Esophagus squamous epithelium (tissue), 5 donors: ENCODE measurements at regions not wholly inside any gene's neighbourhood (a gene's known extent, or its start where the extent isn't known, plus 50 kb on each side); places are given as distances from the start of the nearest gene placed in this dataset.

Source experiments
- DNase-seq: peaks from one replicate; lab custom pipeline; 2025; lab: John Stamatoyannopoulos, UW
- H3K27ac ChIP-seq, 4 donors: fragments of 200-600 bp; sonication (generic); one replicate each; pipeline ENCODE4 v1.5.1; 2016 to 2019; ENCODE audit warnings: mild to moderate bottlenecking in 1 of 4
- H3K27me3 ChIP-seq, 4 donors: fragments of 200-600 bp; sonication (generic); 1 replicate in 3 of 4; 2 replicates in 1 of 4; pipeline versions ENCODE4 v1.5.1 to v1.6.0; 2017 to 2021; ENCODE audit warnings: antibody characterized with exemption in 1 of 4
- H3K36me3 ChIP-seq, 3 donors: fragments of 200-600 bp; sonication (generic); one replicate each; pipeline ENCODE4 v1.5.1; 2016 to 2019
- H3K4me1 ChIP-seq, 3 donors: fragments of 200-600 bp; sonication (generic); one replicate each; pipeline ENCODE4 v1.5.1; 2017 to 2019
- H3K4me3 ChIP-seq, 4 donors: fragments of 200-600 bp; sonication (generic); 1 replicate in 3 of 4; 2 replicates in 1 of 4; pipeline ENCODE4 v1.5.1; 2016 to 2019; ENCODE audit warnings: mild to moderate bottlenecking in 2 of 4, moderate library complexity in 1 of 4
- H3K9me3 ChIP-seq, 3 donors: fragments of 200-600 bp; sonication (generic); one replicate each; pipeline ENCODE4 v1.5.1; 2016 to 2019
- POLR2A ChIP-seq, 4 donors: fragments of 450-650 bp; IDR thresholded peaks; one replicate each; pipeline ENCODE4 v1.6.1; 2017; ENCODE audit warnings: antibody characterized with exemption in 4 of 4, mild to moderate bottlenecking in 4 of 4, moderate library complexity in 3 of 4
- WGBS, 2 donors: methylation state at CpG; one replicate each; pipeline ENCODE4 v1.1.5; 2018; 5-methylcytosine and 5-hydroxymethylcytosine counted together
- intact Hi-C: fragments of 100-400 bp; cut with DNase I; formaldehyde crosslinking; loops from one replicate; pipeline ENCODE4 v1.15.0; 2022
- TF ChIP-seq, protein P1 (sequence below), 6 experiments: fragments of 450-650 bp in 4 of 6; fragments of 200-600 bp in 2 of 6; sonication (generic) in 2 of 6; IDR thresholded peaks; one replicate each; pipeline ENCODE4 v1.5.1; 2016 to 2019; ENCODE audit warnings: antibody characterized with exemption in 6 of 6, mild to moderate bottlenecking in 4 of 6, moderate library complexity in 4 of 6
- donor health status: DM: yes; HTN: yes; CAD: no.

DNA sequence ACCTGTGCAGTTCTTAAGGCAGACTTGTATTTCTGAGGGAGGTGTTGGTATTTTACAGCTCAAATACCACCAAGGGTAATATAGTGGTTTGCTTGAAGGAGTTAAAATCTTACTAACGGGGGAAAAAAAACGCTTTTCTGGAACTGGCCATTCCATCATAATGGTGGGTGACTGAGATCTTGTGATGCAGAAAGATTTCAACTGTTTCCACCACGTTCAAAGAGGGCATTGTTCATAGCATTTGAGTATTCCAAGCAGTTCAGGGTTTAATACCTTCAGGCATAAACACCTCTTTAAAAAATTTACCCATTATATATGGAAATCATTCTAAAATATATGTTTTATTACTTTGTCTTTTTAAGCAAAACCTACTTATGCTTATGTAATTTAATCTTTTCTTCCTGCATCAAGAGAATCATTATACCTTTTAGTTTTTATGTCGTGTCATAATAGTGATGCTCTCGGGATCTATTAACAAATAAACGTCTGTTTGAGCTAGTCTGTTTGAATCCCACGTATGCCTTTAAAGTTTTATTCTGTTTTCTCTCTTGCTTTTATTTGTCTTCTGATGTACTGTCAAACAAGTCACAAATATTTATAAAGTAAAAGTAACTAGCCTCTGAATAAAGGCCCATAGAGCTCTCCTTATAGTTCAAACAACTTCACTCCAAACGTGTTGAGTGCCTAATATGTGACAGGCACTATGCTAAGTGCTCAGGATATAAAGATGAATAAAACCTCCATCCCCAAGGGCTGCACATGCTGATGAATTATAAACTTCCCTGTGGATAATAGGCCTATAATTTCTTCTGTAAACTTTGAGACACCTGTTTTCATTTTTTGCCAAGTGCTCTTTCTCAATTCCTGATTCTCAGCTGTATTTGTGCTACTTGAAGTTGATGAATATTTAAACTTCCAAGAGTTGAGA is 298.8 kb upstream of the FERMT1 start:
- Histone ChIP-seq H3K4me1 (no peaks in the 10 kb centered on the region), H3K27ac (no peak overlapping the region), H3K9me3 (no peaks in the 10 kb centered on the region), H3K36me3 (no peaks in the 10 kb centered on the region), H3K4me3 (no peak overlapping the region), H3K27me3 (no peaks in the 10 kb centered on the region)
- 43 to 57% methylated on average over 7 to 8 of the region's 8 CpGs for WGBS, 2 donors
- intact Hi-C loops, result no loop called here
- no peak for DNase-seq
- no peak for TF ChIP-seq POLR2A (IDR thresholded peaks at IDR 0.05)
- TF ChIP-seq, protein P1, sequence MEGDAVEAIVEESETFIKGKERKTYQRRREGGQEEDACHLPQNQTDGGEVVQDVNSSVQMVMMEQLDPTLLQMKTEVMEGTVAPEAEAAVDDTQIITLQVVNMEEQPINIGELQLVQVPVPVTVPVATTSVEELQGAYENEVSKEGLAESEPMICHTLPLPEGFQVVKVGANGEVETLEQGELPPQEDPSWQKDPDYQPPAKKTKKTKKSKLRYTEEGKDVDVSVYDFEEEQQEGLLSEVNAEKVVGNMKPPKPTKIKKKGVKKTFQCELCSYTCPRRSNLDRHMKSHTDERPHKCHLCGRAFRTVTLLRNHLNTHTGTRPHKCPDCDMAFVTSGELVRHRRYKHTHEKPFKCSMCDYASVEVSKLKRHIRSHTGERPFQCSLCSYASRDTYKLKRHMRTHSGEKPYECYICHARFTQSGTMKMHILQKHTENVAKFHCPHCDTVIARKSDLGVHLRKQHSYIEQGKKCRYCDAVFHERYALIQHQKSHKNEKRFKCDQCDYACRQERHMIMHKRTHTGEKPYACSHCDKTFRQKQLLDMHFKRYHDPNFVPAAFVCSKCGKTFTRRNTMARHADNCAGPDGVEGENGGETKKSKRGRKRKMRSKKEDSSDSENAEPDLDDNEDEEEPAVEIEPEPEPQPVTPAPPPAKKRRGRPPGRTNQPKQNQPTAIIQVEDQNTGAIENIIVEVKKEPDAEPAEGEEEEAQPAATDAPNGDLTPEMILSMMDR (IDR thresholded peaks at IDR 0.05), result no peak

DNA sequence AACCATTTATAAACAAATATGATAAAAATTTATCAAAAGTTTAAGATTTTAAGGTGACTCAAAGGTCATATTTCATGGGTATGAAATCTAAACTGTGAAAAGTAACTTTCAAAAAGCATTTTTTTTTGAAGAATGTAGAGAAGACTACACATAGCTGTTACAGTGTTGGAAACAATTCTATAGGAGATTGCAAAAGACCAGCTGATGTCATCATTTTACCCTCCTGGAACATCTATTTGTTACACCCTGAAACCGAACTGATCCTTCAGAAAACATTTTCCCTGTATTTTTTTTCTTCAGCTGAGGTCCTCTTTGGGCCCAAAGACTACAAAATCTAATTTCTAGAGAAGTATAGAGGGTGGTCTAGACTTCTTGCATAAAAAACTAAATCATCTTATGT is 297.5 kb upstream of the FERMT1 start:
- 19 to 37% methylated on average over 1 of the region's 1 CpG for WGBS, 2 donors

DNA sequence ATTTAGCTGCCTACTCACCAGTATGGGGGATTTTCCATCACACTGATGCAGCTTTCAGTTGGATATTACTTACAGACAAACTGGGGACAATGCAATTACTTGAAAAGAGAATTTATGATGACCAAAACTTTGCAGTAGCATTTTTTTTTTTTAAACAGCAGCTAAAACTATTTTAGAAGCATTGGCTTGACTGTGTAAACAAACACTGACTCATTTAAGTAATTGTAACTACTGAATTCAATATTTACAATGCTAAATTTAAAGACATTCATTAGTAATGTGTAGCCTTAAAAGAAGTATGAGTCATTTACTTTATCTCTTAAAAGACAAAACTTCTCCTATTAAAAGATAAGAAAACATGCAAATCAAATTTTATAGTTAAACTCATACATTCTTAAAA is 295.9 kb upstream of the FERMT1 start:
- intact Hi-C loops, result no loop called here
- Histone ChIP-seq H3K4me3 (no peak overlapping the region), H3K9me3 (no peaks in the 10 kb centered on the region), H3K36me3 (no peaks in the 10 kb centered on the region), H3K4me1 (no peaks in the 10 kb centered on the region), H3K27me3 (no peaks in the 10 kb centered on the region), H3K27ac (no peak overlapping the region)
- no peak for TF ChIP-seq POLR2A (IDR thresholded peaks at IDR 0.05)
- TF ChIP-seq, protein P1 (IDR thresholded peaks at IDR 0.05), result no peak
- no peak for DNase-seq

More for the DNA sequence above, 297.5 kb upstream of the FERMT1 start:
- intact Hi-C loops, result no loop called here
- no peaks in the 10 kb centered on the region for H3K4me1 ChIP-seq
- H3K4me3 ChIP-seq, result no peak overlapping the region
- H3K27ac ChIP-seq, result no peak overlapping the region
- DNase-seq, result no peak
- H3K36me3 ChIP-seq, result no peaks in the 10 kb centered on the region
- H3K27me3 ChIP-seq, result no peaks in the 10 kb centered on the region
- H3K9me3 ChIP-seq, result no peaks in the 10 kb centered on the region
- no peak for TF ChIP-seq POLR2A (IDR thresholded peaks at IDR 0.05)
- TF ChIP-seq, protein P1 (IDR thresholded peaks at IDR 0.05), result no peak

DNA sequence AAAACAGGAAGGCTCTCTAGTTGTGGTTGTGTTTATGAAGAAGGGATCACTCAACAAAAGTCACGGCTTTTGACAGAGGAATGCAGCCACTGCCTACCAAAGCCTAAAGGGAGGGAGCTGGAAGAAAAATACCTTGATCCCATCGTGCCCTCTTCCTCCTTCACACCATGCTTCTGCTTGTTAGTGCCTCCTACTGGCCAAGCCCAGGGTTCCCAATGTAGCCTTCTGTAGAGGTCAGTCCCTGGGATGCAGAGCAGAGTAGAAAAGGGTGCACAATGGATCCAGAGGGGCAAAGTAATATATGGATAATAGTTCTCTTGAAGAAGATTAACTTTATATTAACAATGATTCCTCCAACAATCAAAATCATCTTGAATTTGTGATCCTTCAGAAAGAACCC is 293.5 kb upstream of the FERMT1 start:
- H3K4me3 ChIP-seq, result no peak overlapping the region
- no peak for DNase-seq
- no peaks in the 10 kb centered on the region for H3K4me1 ChIP-seq
- H3K36me3 ChIP-seq, result no peaks in the 10 kb centered on the region
- no peaks in the 10 kb centered on the region for H3K27me3 ChIP-seq
- no peak overlapping the region for H3K27ac ChIP-seq
- 46 to 63% methylated on average over 2 of the region's 2 CpGs for WGBS, 2 donors
- TF ChIP-seq POLR2A (IDR thresholded peaks at IDR 0.05), result no peak
- TF ChIP-seq, protein P1 (IDR thresholded peaks at IDR 0.05), result no peak
- intact Hi-C loops, result no loop called here
- H3K9me3 ChIP-seq, result no peaks in the 10 kb centered on the region

DNA sequence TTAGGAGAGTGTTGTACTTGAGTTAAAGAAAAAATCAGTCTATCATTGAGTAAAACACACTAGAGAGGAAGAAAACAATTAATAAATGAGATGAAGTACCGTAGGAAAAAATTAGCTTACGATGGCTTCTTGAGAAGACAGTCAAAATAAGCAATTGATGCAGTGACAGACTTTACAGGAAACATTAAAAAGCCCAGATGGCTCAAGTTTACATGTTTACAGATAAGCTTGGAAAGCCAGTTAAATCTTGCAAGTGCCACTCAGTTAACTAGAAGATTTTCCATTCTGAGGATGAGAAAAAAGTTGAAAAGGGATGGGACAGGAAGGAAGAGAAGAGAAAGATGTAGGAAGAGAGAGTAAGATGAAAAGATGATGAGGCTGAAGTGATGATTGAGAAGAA is 288.8 kb upstream of the FERMT1 start:
- no peaks in the 10 kb centered on the region for H3K36me3 ChIP-seq
- intact Hi-C loops, result no loop called here
- no peaks in the 10 kb centered on the region for H3K27me3 ChIP-seq
- TF ChIP-seq, protein P1 (IDR thresholded peaks at IDR 0.05), result no peak
- TF ChIP-seq POLR2A (IDR thresholded peaks at IDR 0.05), result no peak
- H3K9me3 ChIP-seq, result no peaks in the 10 kb centered on the region
- no peak for DNase-seq
- no peaks in the 10 kb centered on the region for H3K4me1 ChIP-seq
- H3K27ac ChIP-seq, result no peak overlapping the region
- H3K4me3 ChIP-seq, result no peak overlapping the region
- WGBS, 2 donors, result 43 to 59% methylated on average over 2 of the region's 2 CpGs
